Heart left ventricle (tissue), 16 donors: ENCODE measurements at regions not wholly inside any gene's neighbourhood (a gene's known extent, or its start where the extent isn't known, plus 50 kb on each side); places are given as distances from the start of the nearest gene placed in this dataset.

Experiments used
- ATAC-seq, 4 donors: fragments of 200-7000 bp; cut with Tn5 transposase; one replicate each; pipeline ENCODE4 v1.9.1; 2020 to 2022; ENCODE audit warnings: moderate library complexity in 4 of 4, mild to moderate bottlenecking in 3 of 4, moderate number of reproducible peaks in 1 of 4
- DNase-seq, 5 donors: peaks; one replicate each; pipeline ENCODE4 v3.0.0-alpha.2; 2020
- H3K27ac ChIP-seq, 12 donors: fragments of 200-600 bp; sonication (generic) in 4 of 12; one replicate each; pipeline versions ENCODE4 v1.5.0 to v1.8.0; 2016 to 2022; ENCODE audit warnings: mild to moderate bottlenecking in 2 of 12
- H3K27me3 ChIP-seq, 9 donors: fragments of 200-600 bp; sonication (generic) in 2 of 9; one replicate each; pipeline versions ENCODE4 v1.5.1 to v1.8.0; 2016 to 2022; ENCODE audit warnings: mild to moderate bottlenecking in 3 of 9
- H3K36me3 ChIP-seq, 9 donors: fragments of 200-600 bp; sonication (generic) in 2 of 9; one replicate each; pipeline versions ENCODE4 v1.5.0 to v1.8.0; 2018 to 2022; ENCODE audit warnings: mild to moderate bottlenecking in 2 of 9
- H3K4me1 ChIP-seq, 12 donors: fragments of 200-600 bp; sonication (generic) in 4 of 12; one replicate each; pipeline versions ENCODE4 v1.5.0 to v1.8.0; 2016 to 2022; ENCODE audit warnings: mild to moderate bottlenecking in 3 of 12
- H3K4me3 ChIP-seq, 12 donors: fragments of 200-600 bp; sonication (generic) in 4 of 12; one replicate each; pipeline versions ENCODE4 v1.5.0 to v1.8.0; 2017 to 2022; ENCODE audit warnings: mild to moderate bottlenecking in 9 of 12, moderate library complexity in 4 of 12
- H3K9me3 ChIP-seq, 12 donors: fragments of 200-600 bp; sonication (generic) in 4 of 12; one replicate each; pipeline versions ENCODE4 v1.5.0 to v1.8.0; 2016 to 2022; ENCODE audit warnings: mild to moderate bottlenecking in 1 of 12
- CTCF ChIP-seq, 12 donors: fragments of 200-600 bp; sonication (generic) in 4 of 12; IDR thresholded peaks; one replicate each; pipeline versions ENCODE4 v1.5.0 to v1.8.0; 2018 to 2022; ENCODE audit warnings: antibody characterized with exemption in 12 of 12, mild to moderate bottlenecking in 5 of 12
- POLR2A ChIP-seq, 2 donors: fragments of 450-650 bp; IDR thresholded peaks; one replicate each; pipeline ENCODE4 v1.6.1; 2017; ENCODE audit warnings: antibody characterized with exemption in 2 of 2, mild to moderate bottlenecking in 2 of 2, moderate library complexity in 2 of 2
- WGBS, 4 donors: extraction: QIAGEN DNeasy Blood & Tissue Kit in 2 of 4; methylation state at CpG; one replicate each; pipeline versions ENCODE4 v1.1.5 to v1.1.7; 2013 to 2018; 5-methylcytosine and 5-hydroxymethylcytosine counted together
- intact Hi-C, 10 donors: fragments of 100-400 bp; cut with DNase I; formaldehyde crosslinking; loops; one replicate each; pipeline versions ENCODE4 v1.11.1 to v1.14.2; 2022
- donor health status: ischemic (EF 13 %, LVEDD 7.1; RV severe dilation, severe dysfunction).
- donor health status: healthy with polysubstance abuse.
- donor health status: DM: no; HTN: yes; CAD: no.
- donor health status: DM: no; HTN: no; CAD: no.
- donor health status: ischemic (EF 25% LVEDD 6.9; RV normal size, moderate dysfunction).
- donor health status: ischemic (EF 25% LVEDD 5.7; RV mildly dilated, moderate dysfunction).
- donor health status: healthy.
- donor health status: DM: yes; HTN: yes; CAD: no.
- donor health status: ischemic (EF 35%, LVEDD 5.7; RV mildly dilated, moderate dysfunction).
- donor health status: nonischemic (EF 11% LVEDD 7.7; RV severe dilation, severe dysfunction).
- donor health status: DM: yes; HTN: yes; CAD: no.
- donor health status: PGD.
- donor health status: ischemic (EF 29% LVEDD 5.4; RV normal size, mild dysfunction).
- donor health status: nonischemic (EF 23%, LVEDD 6.1; RV moderate dilation, normal function).

GRCh38 chr10:4174197-4174596, 389.2 kb upstream of the KLF6 start:
- no peak overlapping the region for H3K27ac ChIP-seq
- TF ChIP-seq POLR2A (IDR thresholded peaks at IDR 0.05) (no peak), CTCF (IDR thresholded peaks at IDR 0.05) (peak in 3 of 12 donors; percentile 13 to 32 (median 17))
- no peaks in the 10 kb centered on the region for H3K27me3 ChIP-seq
- WGBS, 4 donors: 88 to 92% (median 89%) methylated on average over 9 of the region's 9 CpGs
- intact Hi-C loops: no loop called here
- H3K36me3 ChIP-seq: no peaks in the 10 kb centered on the region
- ATAC-seq: peak in 2 of 4 donors; percentile 28 to 36
- peaks cover 0 to 15% (median 0%) of the 10 kb centered on the region in 12 donors for H3K9me3 ChIP-seq
- DNase-seq: peak in 1 of 5 donors; percentile 52
- peaks cover 0 to 14% (median 0%) of the 10 kb centered on the region in 12 donors for H3K4me1 ChIP-seq
- H3K4me3 ChIP-seq: no peak overlapping the region

- intact Hi-C loops: no loop called here
- WGBS, 4 donors: 87 to 92% (median 91%) methylated on average over 6 of the region's 6 CpGs
- Histone ChIP-seq H3K27me3 (no peaks in the 10 kb centered on the region), H3K4me3 (no peak overlapping the region), H3K36me3 (no peaks in the 10 kb centered on the region), H3K9me3 (peaks cover 0 to 15% (median 0%) of the 10 kb centered on the region in 12 donors), H3K27ac (no peak overlapping the region), H3K4me1 (peaks cover 0 to 4% (median 0%) of the 10 kb centered on the region in 12 donors)
- TF ChIP-seq CTCF (IDR thresholded peaks at IDR 0.05) (no peak), POLR2A (IDR thresholded peaks at IDR 0.05) (no peak)
- ATAC-seq (no peak), DNase-seq (no peak)
Observed at GRCh38 chr10:4170633-4171314, 385.8 kb upstream of the KLF6 start.

- no peak overlapping the region for H3K4me3 ChIP-seq
- no peaks in the 10 kb centered on the region for H3K36me3 ChIP-seq
- intact Hi-C loops: no loop called here
- H3K4me1 ChIP-seq: peaks cover 0 to 4% (median 0%) of the 10 kb centered on the region in 12 donors
- no peak for ATAC-seq
- H3K9me3 ChIP-seq: peaks cover 0 to 15% (median 0%) of the 10 kb centered on the region in 12 donors
- DNase-seq: no peak
- no peak overlapping the region for H3K27ac ChIP-seq
- H3K27me3 ChIP-seq: no peaks in the 10 kb centered on the region
- no peak for TF ChIP-seq POLR2A (IDR thresholded peaks at IDR 0.05)
- TF ChIP-seq CTCF (IDR thresholded peaks at IDR 0.05): no peak
- 90 to 95% (median 93%) methylated on average over 2 of the region's 2 CpGs for WGBS, 4 donors
Observed at GRCh38 chr10:4170181-4170580, 385.2 kb upstream of the KLF6 start.

GRCh38 chr10:4169448-4169847, 384.4 kb upstream of the KLF6 start:
- intact Hi-C loops: no loop called here
- H3K9me3 ChIP-seq: peaks cover 0 to 15% (median 0%) of the 10 kb centered on the region in 12 donors
- no peaks in the 10 kb centered on the region for H3K36me3 ChIP-seq
- WGBS, 4 donors: 94 to 100% (median 100%) methylated on average over 1 of the region's 1 CpG
- ATAC-seq: no peak
- no peak overlapping the region for H3K4me3 ChIP-seq
- TF ChIP-seq POLR2A (IDR thresholded peaks at IDR 0.05) (no peak), CTCF (IDR thresholded peaks at IDR 0.05) (no peak)
- H3K4me1 ChIP-seq: peaks cover 0 to 4% (median 0%) of the 10 kb centered on the region in 12 donors
- H3K27ac ChIP-seq: no peak overlapping the region
- DNase-seq: no peak
- H3K27me3 ChIP-seq: no peaks in the 10 kb centered on the region
